ENCODE measurements at regions not wholly inside any gene's neighbourhood (a gene's known extent, or its start where the extent isn't known, plus 50 kb on each side); places are given as distances from the start of the nearest gene placed in this dataset.

GRCh38 chr7:148472406-148472805 lies 118.2 kb upstream of the C7orf33 start:
- no peak for DNase-seq (ENCODE audit: low spot score in 2 of 2)
- FAIRE-seq, result no peak

- FAIRE-seq, result no peak
- DNase-seq (ENCODE audit: low spot score in 2 of 2), result no peak
Measured at GRCh38 chr7:148473703-148474480, 116.7 kb upstream of the C7orf33 start.

GRCh38 chr7:148474481-148475025 lies 116.0 kb upstream of the C7orf33 start:
- no peak for DNase-seq (ENCODE audit: low spot score in 2 of 2)
- no peak for FAIRE-seq

GRCh38 chr7:148478551-148478950 lies 112.0 kb upstream of the C7orf33 start:
- FAIRE-seq (no peak), DNase-seq (ENCODE audit: low spot score in 2 of 2) (no peak)

GRCh38 chr7:148480479-148481146 lies 110.0 kb upstream of the C7orf33 start:
- no peak for FAIRE-seq
- no peak for DNase-seq (ENCODE audit: low spot score in 2 of 2)

- DNase-seq (ENCODE audit: low spot score in 2 of 2), result no peak
- FAIRE-seq, result no peak
Measured at GRCh38 chr7:148481147-148481526, 109.4 kb upstream of the C7orf33 start.

- FAIRE-seq (no peak), DNase-seq (ENCODE audit: low spot score in 2 of 2) (no peak)
Measured at GRCh38 chr7:148481971-148482626, 108.5 kb upstream of the C7orf33 start.

GRCh38 chr7:148483515-148484308 lies 106.9 kb upstream of the C7orf33 start:
- FAIRE-seq, result no peak

GRCh38 chr7:148484486-148484885 lies 106.1 kb upstream of the C7orf33 start:
- FAIRE-seq, result no peak

More at GRCh38 chr7:148483515-148484308, 106.9 kb upstream of the C7orf33 start:
- DNase-seq (ENCODE audit: low spot score in 2 of 2), result no peak

GRCh38 chr7:148485618-148486017 lies 104.9 kb upstream of the C7orf33 start:
- FAIRE-seq, result peak; percentile 42
- DNase-seq (ENCODE audit: low spot score in 2 of 2), result no peak

More at GRCh38 chr7:148484486-148484885, 106.1 kb upstream of the C7orf33 start:
- no peak for DNase-seq (ENCODE audit: low spot score in 2 of 2)

GRCh38 chr7:148486937-148487336 lies 103.6 kb upstream of the C7orf33 start:
- DNase-seq (ENCODE audit: low spot score in 2 of 2) (no peak), FAIRE-seq (no peak)

GRCh38 chr7:148487912-148488311 lies 102.7 kb upstream of the C7orf33 start:
- FAIRE-seq, result no peak
- no peak for DNase-seq (ENCODE audit: low spot score in 2 of 2)

- DNase-seq (ENCODE audit: low spot score in 2 of 2) (no peak), FAIRE-seq (no peak)
Measured at GRCh38 chr7:148489678-148490077, 100.9 kb upstream of the C7orf33 start.

- DNase-seq (ENCODE audit: low spot score in 2 of 2) (no peak), FAIRE-seq (no peak)
Measured at GRCh38 chr7:148492157-148492860, 98.3 kb upstream of the C7orf33 start.

- DNase-seq (ENCODE audit: low spot score in 2 of 2), result no peak
- no peak for FAIRE-seq
Measured at GRCh38 chr7:148495605-148496004, 95.0 kb upstream of the C7orf33 start.

GRCh38 chr7:148500978-148501377 lies 89.6 kb upstream of the C7orf33 start:
- FAIRE-seq (no peak), DNase-seq (ENCODE audit: low spot score in 2 of 2) (no peak)

GRCh38 chr7:148503900-148504487 lies 86.6 kb upstream of the C7orf33 start:
- DNase-seq (ENCODE audit: low spot score in 2 of 2), result peak in 1 of 2 donors; percentile 24
- FAIRE-seq, result peak; percentile 93

GRCh38 chr7:148505645-148506375 lies 84.8 kb upstream of the C7orf33 start:
- FAIRE-seq, result no peak

More at GRCh38 chr7:148505645-148506375, 84.8 kb upstream of the C7orf33 start:
- no peak for DNase-seq (ENCODE audit: low spot score in 2 of 2)

Data from frontal cortex (tissue), 3 donors.